ENCODE measurements at regions not wholly inside any gene's neighbourhood (a gene's known extent, or its start where the extent isn't known, plus 50 kb on each side); places are given as distances from the start of the nearest gene placed in this dataset.
"Not testable (repeated sequence)": the region's sequence is repeated elsewhere in the genome, so short reads cannot be mapped to it uniquely, and the experiment has no call there.

DNA sequence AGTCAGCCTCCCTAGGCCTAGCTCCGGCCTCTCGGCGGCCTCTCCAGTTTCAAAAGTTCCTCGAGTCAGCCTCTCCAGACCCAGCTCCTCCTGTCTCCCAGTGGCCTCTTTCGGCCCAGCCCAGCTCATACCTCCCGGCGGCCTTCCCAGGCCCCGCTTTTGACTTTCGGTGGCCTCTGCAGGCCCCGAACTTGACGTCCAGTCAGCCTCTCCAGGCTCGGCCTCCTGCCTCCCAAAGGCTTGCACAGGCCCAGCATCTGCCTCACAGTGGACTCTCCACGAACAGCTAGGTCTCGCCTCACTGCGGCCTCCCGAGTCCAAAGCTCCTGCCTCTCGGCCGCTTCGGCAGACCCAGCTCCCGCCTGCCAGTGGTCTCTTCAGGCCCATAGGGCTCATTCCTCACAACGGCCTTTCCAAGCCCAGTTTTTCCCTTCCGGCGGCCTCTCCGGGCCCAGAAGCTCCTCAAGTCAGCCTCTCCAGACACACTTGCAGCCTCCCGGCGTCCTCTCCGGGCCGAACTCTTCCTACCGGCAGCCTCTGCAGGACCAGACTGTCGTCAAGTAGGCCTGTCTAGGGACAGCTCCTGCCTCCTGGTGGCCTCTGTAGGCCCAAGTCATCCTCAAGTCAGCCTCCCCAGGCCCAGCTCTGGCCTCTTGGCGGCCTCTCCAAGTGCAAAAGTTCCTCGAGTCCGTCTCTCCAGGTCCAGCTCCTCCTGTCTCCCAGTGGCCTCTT is 249.9 kb upstream of the ZNF722 start:
- H3K27me3 ChIP-seq; H3K36me3 ChIP-seq; H3K4me3 ChIP-seq; intact Hi-C loops (cut with DNase I; ENCODE audit: low total_unique reads); H3K27ac ChIP-seq; H3K9me3 ChIP-seq; H3K4me1 ChIP-seq; DNase-seq: not testable (repeated sequence)

DNA sequence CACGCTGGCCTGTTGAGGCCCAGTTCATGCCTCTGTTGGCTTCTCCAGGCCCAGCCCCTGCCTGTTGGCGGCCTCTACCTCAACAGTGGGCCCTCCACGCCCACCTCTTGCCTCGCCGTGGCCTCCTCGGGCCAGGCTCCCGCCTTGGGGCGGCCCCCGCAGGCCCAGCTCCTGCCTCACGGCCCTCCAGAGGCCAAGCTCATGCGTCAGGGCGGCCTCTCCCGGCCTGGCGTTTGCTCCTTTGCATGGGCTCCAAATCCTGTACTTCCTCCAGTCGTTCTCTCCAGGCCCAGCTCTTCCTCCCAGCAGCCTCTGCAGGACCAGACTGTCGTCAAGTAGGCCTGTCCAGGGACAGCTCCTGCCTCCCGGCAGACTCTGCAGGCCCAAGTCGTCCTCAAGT is 246.2 kb upstream of the ZNF722 start:
- H3K36me3 ChIP-seq; DNase-seq; H3K27ac ChIP-seq; H3K9me3 ChIP-seq; intact Hi-C loops (cut with DNase I; ENCODE audit: low total_unique reads); H3K4me1 ChIP-seq; H3K27me3 ChIP-seq; H3K4me3 ChIP-seq: not testable (repeated sequence)

DNA sequence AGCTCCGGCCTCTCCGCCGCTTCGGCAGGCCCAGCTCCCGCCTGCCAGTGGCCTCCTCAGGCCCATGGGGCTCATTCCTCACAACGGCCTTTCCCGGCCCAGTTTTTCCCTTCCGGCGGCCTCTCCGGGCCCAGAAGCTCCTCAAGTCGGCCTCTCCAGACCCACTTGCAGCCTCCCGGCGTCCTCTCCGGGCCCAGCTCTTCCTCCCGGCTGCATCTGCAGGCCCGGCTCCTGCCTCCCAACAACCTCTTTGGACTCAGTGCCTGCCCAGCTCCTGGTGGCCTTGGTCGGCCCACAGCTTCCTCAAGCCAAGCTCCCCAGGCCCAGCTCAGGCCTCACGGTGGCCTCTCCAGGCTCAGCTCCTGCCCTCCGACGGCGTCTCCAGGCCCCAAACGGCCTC is 245.5 kb upstream of the ZNF722 start:
- H3K4me3 ChIP-seq; H3K36me3 ChIP-seq; H3K4me1 ChIP-seq; H3K27ac ChIP-seq; DNase-seq; intact Hi-C loops (cut with DNase I; ENCODE audit: low total_unique reads); H3K9me3 ChIP-seq; H3K27me3 ChIP-seq: not testable (repeated sequence)

DNA sequence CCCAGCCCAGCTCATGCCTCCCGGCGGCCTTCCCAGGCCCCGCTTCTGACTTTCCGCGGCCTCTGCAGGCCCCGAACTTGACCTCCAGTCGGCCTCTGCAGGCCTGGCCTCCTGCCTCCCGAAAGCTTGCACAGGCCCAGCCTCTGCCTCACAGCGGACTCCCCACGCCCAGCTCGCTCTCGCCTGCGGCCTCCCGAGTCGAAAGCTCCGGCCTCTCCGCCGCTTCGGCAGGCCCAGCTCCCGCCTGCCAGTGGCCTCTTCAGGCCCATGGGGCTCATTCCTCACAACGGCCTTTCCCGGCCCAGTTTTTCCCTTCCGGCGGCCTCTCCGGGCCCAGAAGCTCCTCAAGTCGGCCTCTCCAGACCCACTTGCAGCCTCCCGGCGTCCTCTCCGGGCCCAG is 238.4 kb upstream of the ZNF722 start:
- H3K36me3 ChIP-seq; H3K4me1 ChIP-seq; H3K27me3 ChIP-seq; intact Hi-C loops (cut with DNase I; ENCODE audit: low total_unique reads); H3K27ac ChIP-seq; H3K4me3 ChIP-seq; DNase-seq; H3K9me3 ChIP-seq: not testable (repeated sequence)

GRCh38 chr7:63765541-63765940 is 233.1 kb upstream of the ZNF722 start:
- H3K4me3 ChIP-seq; H3K9me3 ChIP-seq; H3K27ac ChIP-seq; H3K36me3 ChIP-seq; H3K27me3 ChIP-seq; DNase-seq; H3K4me1 ChIP-seq; intact Hi-C loops (cut with DNase I; ENCODE audit: low total_unique reads): not testable (repeated sequence)

DNA sequence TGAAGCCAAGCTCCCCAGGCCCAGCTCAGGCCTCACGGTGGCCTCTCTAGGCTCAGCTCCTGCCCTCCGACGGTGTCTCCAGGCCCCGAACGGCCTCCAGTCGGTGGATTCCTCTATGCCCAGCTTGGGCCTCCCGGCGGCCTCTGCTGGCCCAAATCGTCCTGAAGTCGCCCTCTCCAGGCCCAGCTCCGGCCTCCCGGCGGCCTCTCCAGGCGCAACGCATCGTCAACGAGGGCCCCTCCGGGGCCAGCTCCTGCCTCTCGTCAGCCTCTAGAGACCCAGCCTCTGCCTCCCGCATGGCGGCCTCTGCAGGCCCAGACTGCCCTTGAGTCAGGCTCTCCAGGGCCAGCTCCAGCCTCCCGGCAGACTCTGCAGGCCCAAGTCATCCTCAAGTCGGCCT is 232.5 kb upstream of the ZNF722 start:
- H3K4me3 ChIP-seq; intact Hi-C loops (cut with DNase I; ENCODE audit: low total_unique reads); H3K4me1 ChIP-seq; H3K27me3 ChIP-seq; H3K9me3 ChIP-seq; H3K27ac ChIP-seq; H3K36me3 ChIP-seq; DNase-seq: not testable (repeated sequence)

DNA sequence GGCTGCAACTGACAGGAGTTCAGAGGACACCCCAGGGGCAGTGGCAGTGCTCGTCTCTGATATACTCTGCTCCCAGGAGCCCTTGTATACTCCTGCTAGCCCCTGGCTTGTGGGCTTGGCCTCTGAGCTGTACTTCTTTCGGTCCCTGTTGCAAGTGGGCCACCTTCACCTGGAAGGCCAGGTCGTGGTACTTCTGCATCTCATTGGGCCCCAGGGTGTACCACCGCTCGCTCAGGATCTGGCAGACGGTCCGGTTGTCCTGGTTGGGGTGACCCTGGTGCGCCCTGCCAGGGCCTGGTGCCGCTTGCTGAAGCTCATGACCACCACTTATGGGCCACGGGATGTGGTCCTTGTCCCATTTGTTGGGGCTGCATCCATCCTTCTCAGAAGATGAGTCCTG is 228.5 kb upstream of the ZNF722 start:
- H3K9me3 ChIP-seq; H3K27ac ChIP-seq; DNase-seq; intact Hi-C loops (cut with DNase I; ENCODE audit: low total_unique reads); H3K36me3 ChIP-seq; H3K4me3 ChIP-seq; H3K4me1 ChIP-seq; H3K27me3 ChIP-seq: not testable (repeated sequence)

DNA sequence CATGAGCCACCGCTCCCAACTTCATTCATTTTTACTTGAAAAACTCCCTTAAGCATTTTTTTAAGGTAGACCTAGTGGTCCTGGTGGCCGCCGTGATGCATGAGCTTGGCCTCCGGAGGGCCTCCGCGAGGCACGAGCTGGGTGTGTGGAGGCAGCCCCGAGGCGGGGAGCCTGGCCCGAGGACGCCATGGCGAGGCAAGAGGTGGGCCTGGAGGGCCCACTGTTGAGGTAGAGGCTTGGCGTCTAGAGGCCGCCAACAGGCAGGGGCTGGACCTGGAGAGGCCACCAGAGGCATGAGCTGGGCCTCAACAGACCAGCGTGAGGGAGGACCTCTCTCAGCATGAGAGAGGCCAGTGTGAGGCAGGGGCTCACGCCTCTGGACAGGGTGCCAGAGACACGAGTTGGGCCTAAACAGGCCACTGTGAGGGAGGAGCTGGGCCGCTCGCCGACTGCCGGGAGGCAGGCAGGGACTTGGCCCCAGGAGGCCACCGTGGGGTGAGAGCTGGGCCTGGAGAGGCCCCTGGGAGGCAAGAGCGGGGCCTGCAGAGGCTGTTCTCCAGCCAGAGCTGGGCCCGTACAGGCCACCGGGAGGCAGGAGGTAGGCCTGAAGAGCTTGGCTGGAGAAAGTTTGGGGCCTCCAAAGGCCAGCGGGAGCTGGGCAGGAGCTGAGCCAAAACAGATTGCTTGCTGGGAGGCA is 227.1 kb upstream of the ZNF722 start:
- DNase-seq; H3K27ac ChIP-seq; H3K27me3 ChIP-seq; H3K9me3 ChIP-seq; H3K36me3 ChIP-seq; H3K4me1 ChIP-seq; H3K4me3 ChIP-seq; intact Hi-C loops (cut with DNase I; ENCODE audit: low total_unique reads): not testable (repeated sequence)

DNA sequence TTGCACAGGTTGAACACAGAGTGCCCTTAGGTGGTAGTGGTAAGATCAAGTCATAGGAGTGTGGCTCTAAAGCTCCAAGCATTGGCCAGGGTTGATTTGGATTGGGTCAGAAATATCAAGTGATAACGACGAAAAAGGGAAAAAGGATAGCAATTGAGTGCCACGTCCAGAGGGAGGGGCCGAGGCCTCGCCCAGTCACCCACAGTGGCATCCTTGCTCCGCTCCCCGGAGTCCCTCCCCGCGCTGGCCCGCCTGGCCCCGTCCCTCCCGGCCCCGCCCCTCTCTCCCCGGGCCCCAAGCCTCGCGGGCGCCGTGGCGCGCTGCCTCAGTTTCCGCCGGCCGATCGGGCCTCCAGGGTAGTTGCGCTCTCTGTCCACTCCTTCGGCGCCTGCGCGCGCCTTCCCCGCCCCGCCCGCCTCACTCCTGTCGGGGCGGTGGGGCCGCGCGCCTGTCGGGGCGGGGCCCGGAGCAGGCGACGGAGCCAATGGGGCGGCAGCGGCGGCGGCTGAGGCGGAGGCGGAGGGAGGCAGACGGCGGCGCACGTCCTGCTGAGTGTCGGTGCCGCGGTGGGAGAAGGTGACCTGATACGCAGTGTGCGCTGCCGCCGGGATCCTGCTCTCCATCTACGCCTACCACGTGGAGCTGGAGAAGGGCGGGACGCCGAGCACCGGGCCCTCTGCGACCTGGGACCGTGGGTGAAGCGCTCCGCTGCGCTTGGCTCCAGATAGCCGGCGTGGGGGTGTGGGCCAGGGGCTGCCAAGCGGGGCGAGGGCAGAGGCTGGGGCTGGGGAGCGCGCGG is 209.1 kb upstream of the ZNF722 start:
- no peak overlapping the region for H3K27ac ChIP-seq
- H3K9me3 ChIP-seq: no peaks in the 10 kb centered on the region
- DNase-seq: peak in 1 of 2 donors; percentile 36
- TF ChIP-seq, protein P1, sequence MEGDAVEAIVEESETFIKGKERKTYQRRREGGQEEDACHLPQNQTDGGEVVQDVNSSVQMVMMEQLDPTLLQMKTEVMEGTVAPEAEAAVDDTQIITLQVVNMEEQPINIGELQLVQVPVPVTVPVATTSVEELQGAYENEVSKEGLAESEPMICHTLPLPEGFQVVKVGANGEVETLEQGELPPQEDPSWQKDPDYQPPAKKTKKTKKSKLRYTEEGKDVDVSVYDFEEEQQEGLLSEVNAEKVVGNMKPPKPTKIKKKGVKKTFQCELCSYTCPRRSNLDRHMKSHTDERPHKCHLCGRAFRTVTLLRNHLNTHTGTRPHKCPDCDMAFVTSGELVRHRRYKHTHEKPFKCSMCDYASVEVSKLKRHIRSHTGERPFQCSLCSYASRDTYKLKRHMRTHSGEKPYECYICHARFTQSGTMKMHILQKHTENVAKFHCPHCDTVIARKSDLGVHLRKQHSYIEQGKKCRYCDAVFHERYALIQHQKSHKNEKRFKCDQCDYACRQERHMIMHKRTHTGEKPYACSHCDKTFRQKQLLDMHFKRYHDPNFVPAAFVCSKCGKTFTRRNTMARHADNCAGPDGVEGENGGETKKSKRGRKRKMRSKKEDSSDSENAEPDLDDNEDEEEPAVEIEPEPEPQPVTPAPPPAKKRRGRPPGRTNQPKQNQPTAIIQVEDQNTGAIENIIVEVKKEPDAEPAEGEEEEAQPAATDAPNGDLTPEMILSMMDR (IDR thresholded peaks at IDR 0.05): no peak
- no peak overlapping the region for H3K4me3 ChIP-seq
- intact Hi-C loops (cut with DNase I; ENCODE audit: low total_unique reads): no loop called here
- no peaks in the 10 kb centered on the region for H3K36me3 ChIP-seq
- H3K4me1 ChIP-seq: no peaks in the 10 kb centered on the region
- H3K27me3 ChIP-seq: no peaks in the 10 kb centered on the region

- H3K27ac ChIP-seq; DNase-seq; H3K36me3 ChIP-seq; H3K4me3 ChIP-seq; intact Hi-C loops (cut with DNase I; ENCODE audit: low total_unique reads); H3K9me3 ChIP-seq; H3K4me1 ChIP-seq; H3K27me3 ChIP-seq: not testable (repeated sequence)
These were observed 208.4 kb upstream of the ZNF722 start for GRCh38 chr7:63790177-63790763.

Measured in uterus (tissue), 3 donors.